ENCODE measurements at regions not wholly inside any gene's neighbourhood (a gene's known extent, or its start where the extent isn't known, plus 50 kb on each side); places are given as distances from the start of the nearest gene placed in this dataset.

DNA sequence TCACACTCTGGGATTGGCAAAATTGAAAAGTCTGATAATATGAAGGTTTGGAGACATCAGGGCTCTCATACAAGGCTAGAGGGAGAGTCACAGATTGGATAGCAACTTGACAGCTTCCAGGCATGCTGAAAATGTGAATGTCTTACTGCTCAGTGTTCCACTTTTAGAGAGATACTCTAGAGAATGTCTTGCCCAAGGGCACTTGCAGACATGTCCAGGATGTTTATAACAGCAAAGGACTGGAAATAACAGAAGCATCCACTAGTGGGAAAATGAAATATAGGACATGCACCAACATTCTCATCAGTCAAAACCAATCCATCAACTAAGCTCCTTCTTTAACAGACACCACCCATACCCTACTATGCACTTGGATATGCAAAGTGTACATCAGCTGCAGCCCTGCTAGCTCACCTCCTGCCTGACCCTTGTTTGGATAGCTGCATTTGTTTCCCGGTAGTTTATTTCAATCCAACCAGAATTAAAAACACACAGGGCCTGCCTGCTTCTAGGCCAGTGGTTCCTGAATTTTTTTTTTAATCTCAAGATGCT is 101.6 kb upstream of the ARHGEF3 start:
- H3K4me3 ChIP-seq (ENCODE audit: low read depth, low read length): no peak overlapping the region
- no peak for DNase-seq (ENCODE audit: low read depth)
- TF ChIP-seq, protein P1, sequence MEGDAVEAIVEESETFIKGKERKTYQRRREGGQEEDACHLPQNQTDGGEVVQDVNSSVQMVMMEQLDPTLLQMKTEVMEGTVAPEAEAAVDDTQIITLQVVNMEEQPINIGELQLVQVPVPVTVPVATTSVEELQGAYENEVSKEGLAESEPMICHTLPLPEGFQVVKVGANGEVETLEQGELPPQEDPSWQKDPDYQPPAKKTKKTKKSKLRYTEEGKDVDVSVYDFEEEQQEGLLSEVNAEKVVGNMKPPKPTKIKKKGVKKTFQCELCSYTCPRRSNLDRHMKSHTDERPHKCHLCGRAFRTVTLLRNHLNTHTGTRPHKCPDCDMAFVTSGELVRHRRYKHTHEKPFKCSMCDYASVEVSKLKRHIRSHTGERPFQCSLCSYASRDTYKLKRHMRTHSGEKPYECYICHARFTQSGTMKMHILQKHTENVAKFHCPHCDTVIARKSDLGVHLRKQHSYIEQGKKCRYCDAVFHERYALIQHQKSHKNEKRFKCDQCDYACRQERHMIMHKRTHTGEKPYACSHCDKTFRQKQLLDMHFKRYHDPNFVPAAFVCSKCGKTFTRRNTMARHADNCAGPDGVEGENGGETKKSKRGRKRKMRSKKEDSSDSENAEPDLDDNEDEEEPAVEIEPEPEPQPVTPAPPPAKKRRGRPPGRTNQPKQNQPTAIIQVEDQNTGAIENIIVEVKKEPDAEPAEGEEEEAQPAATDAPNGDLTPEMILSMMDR (conservative IDR thresholded peaks at IDR 0.05; ENCODE audit: low read depth, low read length): no peak

DNA sequence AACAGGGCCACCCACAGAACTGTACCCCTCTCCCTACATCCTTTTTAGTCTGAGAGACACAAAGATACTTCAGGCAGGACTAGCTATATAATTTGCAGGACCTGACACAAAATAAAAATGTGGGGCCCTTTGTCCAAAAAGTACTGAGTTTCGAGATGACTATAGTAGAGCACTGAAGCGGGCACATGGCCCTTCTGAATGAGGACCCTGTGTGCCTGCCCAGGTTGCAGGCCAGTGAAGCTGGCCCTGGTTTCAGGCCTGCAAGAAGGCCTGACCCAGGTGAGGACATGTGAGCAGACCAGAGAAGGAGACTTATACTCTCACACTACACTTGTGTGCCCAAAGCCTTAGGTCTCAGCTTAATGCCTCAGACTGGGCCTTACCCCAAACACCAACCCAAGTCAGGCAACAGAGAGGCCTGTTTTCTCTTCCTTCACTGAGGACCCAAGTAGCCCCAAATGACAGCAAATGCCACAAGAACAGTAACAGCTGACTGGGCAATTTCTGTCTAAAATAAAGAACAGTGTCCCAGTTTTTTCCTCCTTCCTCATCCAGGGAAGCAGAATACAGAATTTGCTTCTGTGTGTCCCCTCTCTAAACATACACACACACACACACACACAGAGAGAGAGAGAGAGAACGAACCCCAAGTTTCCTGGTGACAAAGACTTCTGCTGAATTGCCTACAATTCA is 100.9 kb upstream of the ARHGEF3 start:
- no peak overlapping the region for H3K4me3 ChIP-seq (ENCODE audit: low read depth, low read length)
- no peak for DNase-seq (ENCODE audit: low read depth)
- TF ChIP-seq, protein P1 (conservative IDR thresholded peaks at IDR 0.05; ENCODE audit: low read depth, low read length): no peak

DNA sequence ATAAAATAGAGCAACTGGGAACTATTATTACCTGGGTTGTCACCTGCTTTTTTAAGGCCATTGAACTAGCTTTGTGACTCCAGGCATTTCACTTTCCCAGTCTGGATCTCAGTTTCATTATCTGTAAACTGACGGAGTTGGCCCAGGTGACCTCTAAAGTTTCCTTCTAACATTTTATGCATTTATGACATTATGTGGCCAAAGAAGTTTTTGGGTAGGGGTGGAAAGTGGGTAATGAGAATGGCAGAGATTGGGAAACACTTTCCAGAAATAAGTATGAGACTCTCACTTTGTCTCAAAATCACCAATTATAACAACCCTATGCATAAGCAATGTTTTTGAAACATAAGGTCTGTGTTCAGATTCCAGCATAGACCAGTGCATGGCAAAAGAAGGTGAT is 99.1 kb upstream of the ARHGEF3 start:
- no peak for DNase-seq (ENCODE audit: low read depth)
- TF ChIP-seq, protein P1 (conservative IDR thresholded peaks at IDR 0.05; ENCODE audit: low read depth, low read length): no peak
- H3K4me3 ChIP-seq (ENCODE audit: low read depth, low read length): no peak overlapping the region

DNA sequence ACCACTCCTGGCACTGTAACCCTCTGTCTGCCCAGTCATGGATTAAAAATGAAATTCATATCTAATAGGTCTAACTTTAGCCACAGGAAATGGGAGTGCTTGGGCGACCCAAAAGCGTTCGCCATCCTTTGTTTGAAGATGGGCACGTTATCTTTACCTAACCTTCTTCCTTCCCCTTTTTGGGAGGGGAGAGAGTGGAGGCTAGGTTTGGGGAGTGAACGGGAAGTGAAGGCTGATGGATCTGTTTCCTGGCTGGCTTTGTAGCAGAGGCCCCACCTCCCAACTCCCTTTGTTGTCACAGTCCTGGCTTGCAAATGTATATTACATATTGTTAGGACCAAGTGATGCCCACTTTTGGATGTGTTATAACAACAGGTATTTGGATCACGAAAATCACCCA is 98.1 kb upstream of the ARHGEF3 start:
- DNase-seq (ENCODE audit: low read depth): no peak
- no peak overlapping the region for H3K4me3 ChIP-seq (ENCODE audit: low read depth, low read length)
- TF ChIP-seq, protein P1 (conservative IDR thresholded peaks at IDR 0.05; ENCODE audit: low read depth, low read length): no peak

DNA sequence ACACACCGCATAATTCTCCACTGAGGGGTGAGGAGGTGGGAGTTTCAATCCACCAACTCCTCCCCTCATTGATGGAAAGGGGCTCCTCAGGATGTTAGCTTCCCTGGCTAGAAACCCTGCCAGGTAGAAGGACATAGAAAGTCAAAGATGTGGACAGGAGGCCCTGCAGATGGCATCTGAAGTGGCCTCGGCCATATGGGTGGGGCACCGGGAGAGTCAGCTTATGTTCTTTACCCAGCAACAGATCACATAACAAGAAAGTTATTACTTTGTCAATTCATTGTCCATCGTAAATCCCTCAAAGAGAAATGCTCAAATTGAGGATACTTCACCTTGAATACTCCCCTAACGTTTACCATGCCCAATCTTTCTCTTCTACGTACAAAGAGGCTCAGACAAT is 97.3 kb upstream of the ARHGEF3 start:
- H3K4me3 ChIP-seq (ENCODE audit: low read depth, low read length): no peak overlapping the region
- TF ChIP-seq, protein P1 (conservative IDR thresholded peaks at IDR 0.05; ENCODE audit: low read depth, low read length): no peak
- DNase-seq (ENCODE audit: low read depth): no peak

DNA sequence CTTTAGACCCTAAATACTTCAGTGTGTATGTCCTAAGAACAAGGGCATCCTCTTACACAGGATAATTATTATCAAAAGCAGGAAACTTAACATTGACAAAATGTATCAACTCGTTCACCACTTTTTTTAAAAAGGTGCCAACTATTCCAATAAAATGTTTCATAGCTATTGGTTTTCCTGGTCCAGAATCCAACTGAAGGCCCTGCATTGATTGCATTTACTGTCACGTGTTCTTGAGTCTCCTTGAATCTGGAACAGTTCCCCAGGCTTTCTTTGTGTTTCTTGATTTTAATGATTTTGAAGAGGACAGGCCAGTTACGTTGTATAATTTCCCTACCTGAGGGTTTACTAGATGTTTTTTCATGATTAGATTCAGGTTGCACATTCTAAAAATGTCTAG is 94.6 kb upstream of the ARHGEF3 start:
- no peak overlapping the region for H3K4me3 ChIP-seq (ENCODE audit: low read depth, low read length)
- DNase-seq (ENCODE audit: low read depth): no peak
- TF ChIP-seq, protein P1 (conservative IDR thresholded peaks at IDR 0.05; ENCODE audit: low read depth, low read length): no peak

DNA sequence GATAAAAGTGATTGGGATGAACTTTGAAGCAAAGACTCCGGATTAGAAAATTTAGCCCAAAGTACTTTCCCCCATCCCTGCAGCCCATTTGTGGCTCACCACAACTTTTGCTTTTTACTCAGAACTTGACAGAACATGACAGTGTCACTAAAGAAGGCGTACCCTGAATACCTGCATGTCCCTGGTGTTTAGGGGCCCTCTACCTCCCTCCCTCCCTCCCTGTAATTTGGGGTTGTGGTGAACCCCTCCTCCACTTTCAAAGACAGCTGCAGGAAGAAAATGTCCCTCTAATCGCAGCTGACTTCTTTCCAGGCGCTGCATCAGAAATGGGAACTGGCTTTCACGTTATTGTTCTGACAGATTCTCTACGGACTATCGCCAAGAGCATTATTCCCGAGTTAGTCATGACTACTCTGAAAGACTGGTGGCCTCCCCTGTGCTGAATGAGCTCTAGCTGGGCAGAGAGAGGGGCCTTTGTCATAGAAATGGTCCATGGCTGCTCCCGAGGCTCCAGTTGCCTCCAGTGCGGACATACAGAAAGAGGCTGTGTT is 93.2 kb upstream of the ARHGEF3 start:
- TF ChIP-seq, protein P1 (conservative IDR thresholded peaks at IDR 0.05; ENCODE audit: low read depth, low read length): no peak
- no peak for DNase-seq (ENCODE audit: low read depth)
- H3K4me3 ChIP-seq (ENCODE audit: low read depth, low read length): no peak overlapping the region

Data from epithelial cell of proximal tubule (primary cell).